Caki2 (cell line): ENCODE measurements at regions not wholly inside any gene's neighbourhood (a gene's known extent, or its start where the extent isn't known, plus 50 kb on each side); places are given as distances from the start of the nearest gene placed in this dataset.

Source experiments
- DNase-seq: peaks from one replicate; pipeline ENCODE4 v3.0.0-alpha.2; 2015; ENCODE audit warnings: low read depth
- in situ Hi-C: cut with HindIII; loops from 2 replicates; pipeline ENCODE4 v1.10.0; 2016; ENCODE audit warnings: low sequenced_read_pairs, low pct_unique_long_range_greater_than_20kb, mixed read lengths

- no peak for DNase-seq
- in situ Hi-C loops: no loop called here
Observed at GRCh38 chr2:53545604-53546003, 222.0 kb upstream of the CHAC2 start.

GRCh38 chr2:53544871-53545558 lies 222.6 kb upstream of the CHAC2 start:
- in situ Hi-C loops: no loop called here
- DNase-seq: no peak

GRCh38 chr2:53543083-53543482 lies 224.5 kb upstream of the CHAC2 start:
- DNase-seq: no peak
- in situ Hi-C loops: no loop called here

GRCh38 chr2:53536583-53537361 lies 230.8 kb upstream of the CHAC2 start:
- in situ Hi-C loops: no loop called here
- DNase-seq: no peak

- no peak for DNase-seq
- in situ Hi-C loops: no loop called here
Observed at GRCh38 chr2:53535234-53535840, 232.3 kb upstream of the CHAC2 start.

GRCh38 chr2:53530126-53530525 lies 237.5 kb upstream of the CHAC2 start:
- in situ Hi-C loops: no loop called here
- DNase-seq: no peak

GRCh38 chr2:53527056-53527455 lies 240.5 kb upstream of the CHAC2 start:
- in situ Hi-C loops: no loop called here
- no peak for DNase-seq

GRCh38 chr2:53519918-53520841 lies 247.4 kb upstream of the CHAC2 start:
- in situ Hi-C loops: no loop called here
- no peak for DNase-seq

- in situ Hi-C loops: no loop called here
- DNase-seq: no peak
Observed at GRCh38 chr2:53517406-53517805, 250.2 kb upstream of the CHAC2 start.

GRCh38 chr2:53516650-53517049 lies 251.0 kb upstream of the CHAC2 start:
- DNase-seq: no peak
- in situ Hi-C loops: no loop called here

GRCh38 chr2:53515435-53516332 lies 251.9 kb upstream of the CHAC2 start:
- in situ Hi-C loops: no loop called here
- no peak for DNase-seq

GRCh38 chr2:53513167-53513666 lies 254.4 kb upstream of the CHAC2 start:
- no peak for DNase-seq
- in situ Hi-C loops: no loop called here

- in situ Hi-C loops: no loop called here
- DNase-seq: no peak
Observed at GRCh38 chr2:53512071-53512826, 255.4 kb upstream of the CHAC2 start.

GRCh38 chr2:53511549-53511948 lies 256.1 kb upstream of the CHAC2 start:
- in situ Hi-C loops: no loop called here
- DNase-seq: no peak

GRCh38 chr2:53510401-53510800 lies 257.2 kb upstream of the CHAC2 start:
- no peak for DNase-seq
- in situ Hi-C loops: no loop called here

- in situ Hi-C loops: no loop called here
- DNase-seq: no peak
Observed at GRCh38 chr2:53509831-53510388, 257.7 kb upstream of the CHAC2 start.
